ENCODE measurements at regions not wholly inside any gene's neighbourhood (a gene's known extent, or its start where the extent isn't known, plus 50 kb on each side); places are given as distances from the start of the nearest gene placed in this dataset.
"Not testable (repeated sequence)": the region's sequence is repeated elsewhere in the genome, so short reads cannot be mapped to it uniquely, and the experiment has no call there.

GRCh38 chr4:123004079-123004478 is 81.7 kb upstream of the NUDT6 start:
- not testable (repeated sequence) for H3K27me3 ChIP-seq (ENCODE audit: control insufficient read depth in 1 of 2, insufficient read depth in 1 of 2, low read length in 2 of 2); H3K36me3 ChIP-seq (ENCODE audit: control insufficient read depth in 1 of 2, insufficient read depth in 2 of 2, low read depth in 1 of 2, low read length in 2 of 2)

GRCh38 chr4:123005126-123005525 is 82.7 kb upstream of the NUDT6 start:
- not testable (repeated sequence) for DNase-seq; H3K4me3 ChIP-seq (ENCODE audit: insufficient read depth in 1 of 2, low read depth in 1 of 2, low read length in 2 of 2); H3K23ac ChIP-seq (ENCODE audit: low read length in 2 of 2); H3K4me1 ChIP-seq (ENCODE audit: control insufficient read depth, insufficient read depth, low read depth, low read length); H2BK120ac ChIP-seq (ENCODE audit: low read depth, low read length); H3K4ac ChIP-seq (ENCODE audit: low read depth in 1 of 2, low read length in 2 of 2); H2BK12ac ChIP-seq (ENCODE audit: low read length in 2 of 2); H2AFZ ChIP-seq (ENCODE audit: low read depth, low read length); H3K14ac ChIP-seq (ENCODE audit: low read length in 2 of 2); H3K27ac ChIP-seq (ENCODE audit: low read length, poor library complexity, severe bottlenecking); H3K9ac ChIP-seq (ENCODE audit: low read length); H4K8ac ChIP-seq (ENCODE audit: low read length); H3K18ac ChIP-seq (ENCODE audit: low read depth in 1 of 2, low read length in 2 of 2); H2BK5ac ChIP-seq (ENCODE audit: low read depth, low read length, poor library complexity, severe bottlenecking); H2BK15ac ChIP-seq (ENCODE audit: low read depth, poor library complexity, severe bottlenecking); H3K27me3 ChIP-seq (ENCODE audit: control insufficient read depth in 1 of 2, insufficient read depth in 1 of 2, low read length in 2 of 2); H2AK5ac ChIP-seq (ENCODE audit: low read length, severe bottlenecking); H3K4me2 ChIP-seq (ENCODE audit: low read length, poor library complexity, severe bottlenecking); H3K9me3 ChIP-seq (ENCODE audit: control insufficient read depth, low read length); H3K36me3 ChIP-seq (ENCODE audit: control insufficient read depth in 1 of 2, insufficient read depth in 2 of 2, low read depth in 1 of 2, low read length in 2 of 2); H4K91ac ChIP-seq (ENCODE audit: low read length)
- H3K79me1 ChIP-seq (replicated peaks; ENCODE audit: low read length, poor library complexity, severe bottlenecking): peaks cover 11% of the 10 kb centered on the region
- WGBS: 47% methylated on average over 2 of the region's 3 CpGs

More at GRCh38 chr4:123004079-123004478, 81.7 kb upstream of the NUDT6 start:
- not testable (repeated sequence) for H4K8ac ChIP-seq (ENCODE audit: low read length); H3K4me1 ChIP-seq (ENCODE audit: control insufficient read depth, insufficient read depth, low read depth, low read length); H3K18ac ChIP-seq (ENCODE audit: low read depth in 1 of 2, low read length in 2 of 2); H3K4me2 ChIP-seq (ENCODE audit: low read length, poor library complexity, severe bottlenecking); H3K79me1 ChIP-seq (replicated peaks; ENCODE audit: low read length, poor library complexity, severe bottlenecking); H2BK5ac ChIP-seq (ENCODE audit: low read depth, low read length, poor library complexity, severe bottlenecking); H4K91ac ChIP-seq (ENCODE audit: low read length); H3K23ac ChIP-seq (ENCODE audit: low read length in 2 of 2); DNase-seq; H3K4ac ChIP-seq (ENCODE audit: low read depth in 1 of 2, low read length in 2 of 2); H3K9ac ChIP-seq (ENCODE audit: low read length); H2BK15ac ChIP-seq (ENCODE audit: low read depth, poor library complexity, severe bottlenecking); H3K9me3 ChIP-seq (ENCODE audit: control insufficient read depth, low read length); H2AFZ ChIP-seq (ENCODE audit: low read depth, low read length); H3K4me3 ChIP-seq (ENCODE audit: insufficient read depth in 1 of 2, low read depth in 1 of 2, low read length in 2 of 2); H3K27ac ChIP-seq (ENCODE audit: low read length, poor library complexity, severe bottlenecking); H2BK120ac ChIP-seq (ENCODE audit: low read depth, low read length); H2AK5ac ChIP-seq (ENCODE audit: low read length, severe bottlenecking)
- Histone ChIP-seq H3K14ac (ENCODE audit: low read length in 2 of 2) (peak overlapping the region in 1 of 2 experiments; percentile 84), H2BK12ac (ENCODE audit: low read length in 2 of 2) (peak overlapping the region in 1 of 2 experiments; percentile 16)
- 90% methylated on average over 16 of the region's 17 CpGs for WGBS

- Histone ChIP-seq H3K79me1 (replicated peaks; ENCODE audit: low read length, poor library complexity, severe bottlenecking) (peaks cover 14% of the 10 kb centered on the region), H2AFZ (ENCODE audit: low read depth, low read length) (no peak overlapping the region), H3K4ac (ENCODE audit: low read depth in 1 of 2, low read length in 2 of 2) (no peak overlapping the region), H3K4me1 (ENCODE audit: control insufficient read depth, insufficient read depth, low read depth, low read length) (no peaks in the 10 kb centered on the region), H4K8ac (ENCODE audit: low read length) (no peak overlapping the region), H3K27me3 (ENCODE audit: control insufficient read depth in 1 of 2, insufficient read depth in 1 of 2, low read length in 2 of 2) (no peaks in the 10 kb centered on the region), H2BK15ac (ENCODE audit: low read depth, poor library complexity, severe bottlenecking) (no peak overlapping the region), H2BK5ac (ENCODE audit: low read depth, low read length, poor library complexity, severe bottlenecking) (no peak overlapping the region), H3K36me3 (ENCODE audit: control insufficient read depth in 1 of 2, insufficient read depth in 2 of 2, low read depth in 1 of 2, low read length in 2 of 2) (peaks cover 3 to 5% of the 10 kb centered on the region in 2 experiments), H3K18ac (ENCODE audit: low read depth in 1 of 2, low read length in 2 of 2) (no peak overlapping the region), H3K14ac (ENCODE audit: low read length in 2 of 2) (no peak overlapping the region), H3K4me2 (ENCODE audit: low read length, poor library complexity, severe bottlenecking) (no peak overlapping the region), H2BK120ac (ENCODE audit: low read depth, low read length) (no peak overlapping the region), H3K9me3 (ENCODE audit: control insufficient read depth, low read length) (no peaks in the 10 kb centered on the region), H3K9ac (ENCODE audit: low read length) (no peak overlapping the region), H2AK5ac (ENCODE audit: low read length, severe bottlenecking) (no peak overlapping the region), H3K4me3 (ENCODE audit: insufficient read depth in 1 of 2, low read depth in 1 of 2, low read length in 2 of 2) (no peak overlapping the region), H3K23ac (ENCODE audit: low read length in 2 of 2) (no peak overlapping the region), H4K91ac (ENCODE audit: low read length) (no peak overlapping the region), H2BK12ac (ENCODE audit: low read length in 2 of 2) (no peak overlapping the region), H3K27ac (ENCODE audit: low read length, poor library complexity, severe bottlenecking) (no peak overlapping the region)
- no peak for DNase-seq
Measured at GRCh38 chr4:123007679-123008078, 85.3 kb upstream of the NUDT6 start.

- not testable (repeated sequence) for DNase-seq; H3K4ac ChIP-seq (ENCODE audit: low read depth in 1 of 2, low read length in 2 of 2); H2BK120ac ChIP-seq (ENCODE audit: low read depth, low read length); H3K9me3 ChIP-seq (ENCODE audit: control insufficient read depth, low read length); H2AFZ ChIP-seq (ENCODE audit: low read depth, low read length); H2BK12ac ChIP-seq (ENCODE audit: low read length in 2 of 2); H2AK5ac ChIP-seq (ENCODE audit: low read length, severe bottlenecking); H3K14ac ChIP-seq (ENCODE audit: low read length in 2 of 2); H4K8ac ChIP-seq (ENCODE audit: low read length); H4K91ac ChIP-seq (ENCODE audit: low read length); H3K36me3 ChIP-seq (ENCODE audit: control insufficient read depth in 1 of 2, insufficient read depth in 2 of 2, low read depth in 1 of 2, low read length in 2 of 2); H3K27ac ChIP-seq (ENCODE audit: low read length, poor library complexity, severe bottlenecking); H3K9ac ChIP-seq (ENCODE audit: low read length); H3K23ac ChIP-seq (ENCODE audit: low read length in 2 of 2); H3K4me3 ChIP-seq (ENCODE audit: insufficient read depth in 1 of 2, low read depth in 1 of 2, low read length in 2 of 2); H3K27me3 ChIP-seq (ENCODE audit: control insufficient read depth in 1 of 2, insufficient read depth in 1 of 2, low read length in 2 of 2); H3K79me1 ChIP-seq (replicated peaks; ENCODE audit: low read length, poor library complexity, severe bottlenecking); H2BK15ac ChIP-seq (ENCODE audit: low read depth, poor library complexity, severe bottlenecking); H3K4me1 ChIP-seq (ENCODE audit: control insufficient read depth, insufficient read depth, low read depth, low read length); H2BK5ac ChIP-seq (ENCODE audit: low read depth, low read length, poor library complexity, severe bottlenecking); H3K18ac ChIP-seq (ENCODE audit: low read depth in 1 of 2, low read length in 2 of 2); H3K4me2 ChIP-seq (ENCODE audit: low read length, poor library complexity, severe bottlenecking)
- 88% methylated on average over 12 of the region's 12 CpGs for WGBS
Measured at GRCh38 chr4:123012416-123012815, 90.0 kb upstream of the NUDT6 start.
